ENCODE measurements at regions not wholly inside any gene's neighbourhood (a gene's known extent, or its start where the extent isn't known, plus 50 kb on each side); places are given as distances from the start of the nearest gene placed in this dataset.

DNA sequence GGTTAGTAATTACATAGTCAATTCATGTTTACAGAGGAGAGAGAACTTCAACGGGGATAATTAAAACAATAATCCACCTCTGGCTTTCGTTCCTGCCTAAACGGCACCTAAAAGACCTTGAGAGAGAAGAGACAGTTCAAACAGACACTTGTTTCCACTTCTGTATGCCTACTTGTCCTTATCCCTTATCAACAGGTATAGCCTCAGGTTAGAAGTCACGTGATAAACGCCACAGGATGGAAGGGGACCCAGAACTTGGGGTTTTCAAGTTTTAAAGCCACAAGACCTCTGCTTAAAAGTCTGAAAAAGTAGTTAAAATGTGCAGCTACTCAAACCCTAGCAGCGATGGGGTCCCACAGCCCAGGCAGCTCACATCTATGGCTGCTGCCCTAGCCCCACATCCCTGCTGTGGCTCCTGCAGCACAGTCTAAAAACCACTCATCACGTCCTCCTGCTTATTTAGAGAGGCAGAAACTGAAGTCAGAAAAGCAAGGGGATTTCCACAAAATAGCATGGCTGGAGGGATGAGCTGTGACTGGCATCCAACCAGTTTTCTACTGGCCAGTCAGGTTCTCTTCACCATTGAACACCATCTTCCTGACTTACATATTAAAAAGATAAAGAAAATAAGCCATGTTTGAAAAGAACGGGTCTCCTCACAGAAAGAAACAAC lies 51.2 kb upstream of the SEC16B start:
- no peak overlapping the region for H3K4me3 Mint-ChIP-seq
- H3K36me3 Mint-ChIP-seq: peaks cover 0 to 8% of the 10 kb centered on the region in 2 donors
- peaks cover 0 to 16% (median 9%) of the 10 kb centered on the region in 3 donors for H3K27me3 Mint-ChIP-seq
- H3K4me1 Mint-ChIP-seq: no peaks in the 10 kb centered on the region
- DNase-seq (no peak), ATAC-seq (ENCODE audit: low read depth in 2 of 2) (no peak)
- H3K9me3 Mint-ChIP-seq: peaks cover 3 to 21% (median 9%) of the 10 kb centered on the region in 7 donors
- H3K27ac Mint-ChIP-seq: no peak overlapping the region

DNA sequence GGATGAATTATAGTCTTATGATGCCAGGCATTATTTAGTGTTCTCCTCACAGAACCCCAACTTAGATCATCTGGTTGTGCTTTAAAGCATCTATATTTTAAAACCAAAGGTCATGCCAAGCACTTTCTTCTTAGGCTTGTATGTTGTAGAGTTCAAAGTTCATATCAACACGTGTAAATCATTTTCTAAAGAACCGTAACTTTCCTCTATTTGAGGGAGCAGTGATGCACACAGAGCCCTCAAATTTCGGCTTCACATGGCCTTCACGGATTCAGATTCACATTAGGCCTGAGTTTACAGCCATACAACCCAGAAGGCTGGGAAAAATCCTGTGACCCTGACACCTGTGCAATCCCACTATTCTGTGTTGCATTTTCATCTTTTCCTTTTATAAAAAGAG lies 52.1 kb upstream of the SEC16B start:
- Mint-ChIP-seq H3K4me1 (no peaks in the 10 kb centered on the region), H3K36me3 (peaks cover 0 to 8% of the 10 kb centered on the region in 2 donors), H3K4me3 (no peak overlapping the region), H3K27ac (no peak overlapping the region), H3K27me3 (peaks cover 0 to 16% (median 9%) of the 10 kb centered on the region in 3 donors), H3K9me3 (peaks cover 3 to 19% (median 9%) of the 10 kb centered on the region in 7 donors)
- DNase-seq (no peak), ATAC-seq (ENCODE audit: low read depth in 2 of 2) (no peak)

DNA sequence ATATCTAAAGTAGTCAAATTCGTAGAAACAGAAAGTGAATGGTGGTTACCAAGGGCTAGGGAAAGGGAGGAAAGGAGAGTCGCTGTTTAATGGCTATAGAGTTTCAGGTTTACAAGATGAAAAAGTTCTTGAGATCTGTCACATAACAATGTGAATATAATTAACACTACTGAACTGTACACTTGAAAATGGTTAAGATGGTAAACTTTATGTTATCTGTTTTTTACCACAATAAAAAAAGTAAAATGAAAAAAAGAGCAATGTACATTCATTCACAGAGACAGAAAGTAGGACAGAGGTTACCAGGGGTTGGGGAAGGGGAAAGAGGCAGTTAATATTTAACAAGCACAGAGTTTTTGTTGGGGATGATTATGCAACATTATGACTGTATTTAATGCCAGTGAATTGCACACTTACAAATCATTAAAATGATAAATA lies 53.3 kb upstream of the SEC16B start:
- peaks cover 0 to 7% (median 1%) of the 10 kb centered on the region in 7 donors for H3K9me3 Mint-ChIP-seq
- no peak for DNase-seq
- peaks cover 0 to 8% (median 0%) of the 10 kb centered on the region in 3 donors for H3K27me3 Mint-ChIP-seq
- no peaks in the 10 kb centered on the region for H3K36me3 Mint-ChIP-seq
- H3K4me3 Mint-ChIP-seq: no peak overlapping the region
- H3K4me1 Mint-ChIP-seq: no peaks in the 10 kb centered on the region
- no peak overlapping the region for H3K27ac Mint-ChIP-seq
- no peak for ATAC-seq (ENCODE audit: low read depth in 2 of 2)

DNA sequence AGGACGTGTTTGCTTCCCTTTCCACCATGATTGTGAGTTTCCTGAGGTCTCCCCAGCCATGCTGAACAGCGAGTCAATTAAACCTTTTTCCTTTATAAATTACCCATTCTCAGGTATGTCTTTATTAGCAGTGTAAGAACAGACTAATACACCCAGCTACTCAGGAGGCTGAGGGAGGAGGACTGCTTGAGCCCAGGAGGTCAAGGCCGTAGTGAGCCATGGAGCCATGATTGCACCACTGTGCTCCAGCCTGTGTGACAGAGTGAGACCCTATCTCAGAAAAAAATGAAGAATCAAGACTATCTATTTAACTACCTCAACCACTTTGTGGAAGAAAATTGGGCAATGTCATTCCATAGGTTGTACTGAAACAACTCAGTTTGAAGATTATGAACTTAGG lies 54.6 kb upstream of the SEC16B start:
- H3K27me3 Mint-ChIP-seq: peaks cover 0 to 8% (median 3%) of the 10 kb centered on the region in 3 donors
- peak overlapping the region in 1 of 6 donors; percentile 9 for H3K27ac Mint-ChIP-seq
- no peaks in the 10 kb centered on the region for H3K4me1 Mint-ChIP-seq
- DNase-seq: no peak
- ATAC-seq (ENCODE audit: low read depth in 2 of 2): no peak
- no peaks in the 10 kb centered on the region for H3K36me3 Mint-ChIP-seq
- H3K4me3 Mint-ChIP-seq: peak overlapping the region in 1 of 8 donors; percentile 25
- peaks cover 0 to 7% (median 1%) of the 10 kb centered on the region in 7 donors for H3K9me3 Mint-ChIP-seq

DNA sequence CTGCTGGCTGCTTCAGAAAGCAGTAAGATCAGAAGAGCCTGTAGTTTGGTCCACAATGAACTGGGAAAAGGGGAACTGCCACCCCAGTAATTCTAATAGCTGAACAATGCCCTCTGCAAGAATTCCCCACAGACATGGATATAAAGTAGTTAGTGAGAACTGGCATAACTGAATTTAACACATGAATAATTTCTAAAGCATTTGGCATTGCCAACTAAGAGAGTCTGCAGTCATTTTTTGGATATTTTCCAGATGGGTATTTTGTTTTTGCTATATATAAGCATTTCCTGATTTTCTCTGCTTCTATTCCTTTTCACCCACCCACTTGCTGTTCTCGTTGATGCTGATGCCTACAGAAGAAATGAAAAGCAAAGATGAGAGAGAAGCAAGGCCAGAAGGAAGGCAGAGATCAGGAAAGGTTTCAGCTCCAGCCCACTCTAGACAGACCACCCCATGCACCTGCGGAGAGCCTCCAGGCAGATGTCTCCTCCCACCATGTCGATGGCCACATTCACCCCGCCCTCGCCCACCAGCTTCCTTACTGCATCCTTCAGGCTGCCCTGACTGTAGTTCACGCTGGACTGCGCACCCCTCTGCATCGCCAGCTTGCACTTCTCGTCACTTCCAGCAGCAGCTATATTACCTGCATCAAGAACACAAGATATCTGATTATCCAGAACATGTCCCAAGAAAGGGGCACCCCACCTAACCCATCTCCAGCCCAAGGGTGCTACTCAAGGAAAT lies 55.9 kb upstream of the SEC16B start:
- ATAC-seq (ENCODE audit: low read depth in 2 of 2): no peak
- Mint-ChIP-seq H3K4me1 (no peaks in the 10 kb centered on the region), H3K27ac (no peak overlapping the region), H3K4me3 (no peak overlapping the region), H3K36me3 (no peaks in the 10 kb centered on the region), H3K27me3 (peaks cover 0 to 8% (median 5%) of the 10 kb centered on the region in 3 donors), H3K9me3 (peaks cover 0 to 7% (median 1%) of the 10 kb centered on the region in 7 donors)
- DNase-seq: no peak

DNA sequence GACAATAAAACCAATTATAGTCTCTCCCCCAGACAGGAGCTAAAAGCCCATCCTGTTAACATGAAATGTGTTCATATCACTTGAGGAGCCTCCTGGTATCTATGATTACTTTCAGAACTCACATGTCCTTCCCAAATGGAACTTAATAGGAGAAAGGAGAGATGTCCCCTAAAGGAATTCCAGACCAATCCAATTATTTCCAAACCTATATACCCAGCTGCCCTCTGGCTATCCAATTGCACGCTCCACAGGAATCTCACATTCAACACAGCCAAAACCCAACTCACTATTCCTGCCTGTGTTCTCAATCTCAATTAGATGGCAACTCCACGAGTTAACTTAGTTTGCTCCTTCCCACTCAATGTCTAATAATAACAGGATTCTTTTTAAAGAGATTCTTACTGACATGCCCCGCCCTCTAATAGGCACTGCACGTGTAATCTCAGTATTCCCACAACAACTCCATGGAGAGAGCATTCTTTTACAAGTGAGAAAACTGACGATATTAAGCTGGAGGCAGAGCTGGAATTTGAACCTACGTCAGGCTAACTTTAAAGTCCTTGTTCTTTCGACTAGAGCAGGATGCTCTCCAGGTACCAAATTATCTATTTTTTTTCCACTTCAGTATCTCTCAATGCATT lies 59.1 kb upstream of the SEC16B start:
- Mint-ChIP-seq H3K36me3 (no peaks in the 10 kb centered on the region), H3K4me3 (no peak overlapping the region), H3K9me3 (peaks cover 0 to 7% (median 0%) of the 10 kb centered on the region in 7 donors), H3K27ac (no peak overlapping the region), H3K4me1 (no peaks in the 10 kb centered on the region), H3K27me3 (peaks cover 0 to 8% (median 5%) of the 10 kb centered on the region in 3 donors)
- DNase-seq: no peak
- no peak for ATAC-seq (ENCODE audit: low read depth in 2 of 2)

DNA sequence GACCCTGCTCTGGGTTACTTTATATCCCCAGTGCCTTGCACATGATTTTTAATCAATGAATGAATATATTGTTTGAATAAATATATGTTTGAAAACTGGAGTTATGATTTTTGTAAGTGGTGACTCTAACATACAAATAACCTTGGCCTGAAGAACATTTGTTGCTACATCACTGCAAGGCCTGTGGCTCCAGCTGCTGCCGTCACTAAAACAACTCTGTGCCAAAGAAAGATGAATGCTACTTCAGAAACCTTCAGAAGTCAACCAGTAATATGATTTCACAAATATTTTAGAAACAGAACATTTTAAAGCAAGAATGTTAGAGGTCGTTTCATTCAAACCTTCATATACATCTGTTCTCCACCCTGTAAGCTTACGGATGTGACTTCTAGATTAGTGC lies 60.6 kb upstream of the SEC16B start:
- Mint-ChIP-seq H3K9me3 (peaks cover 0 to 7% (median 0%) of the 10 kb centered on the region in 7 donors), H3K4me1 (no peaks in the 10 kb centered on the region), H3K27ac (no peak overlapping the region), H3K27me3 (peaks cover 0 to 16% (median 14%) of the 10 kb centered on the region in 3 donors), H3K36me3 (no peaks in the 10 kb centered on the region), H3K4me3 (no peak overlapping the region)
- ATAC-seq (ENCODE audit: low read depth in 2 of 2) (no peak), DNase-seq (no peak)

DNA sequence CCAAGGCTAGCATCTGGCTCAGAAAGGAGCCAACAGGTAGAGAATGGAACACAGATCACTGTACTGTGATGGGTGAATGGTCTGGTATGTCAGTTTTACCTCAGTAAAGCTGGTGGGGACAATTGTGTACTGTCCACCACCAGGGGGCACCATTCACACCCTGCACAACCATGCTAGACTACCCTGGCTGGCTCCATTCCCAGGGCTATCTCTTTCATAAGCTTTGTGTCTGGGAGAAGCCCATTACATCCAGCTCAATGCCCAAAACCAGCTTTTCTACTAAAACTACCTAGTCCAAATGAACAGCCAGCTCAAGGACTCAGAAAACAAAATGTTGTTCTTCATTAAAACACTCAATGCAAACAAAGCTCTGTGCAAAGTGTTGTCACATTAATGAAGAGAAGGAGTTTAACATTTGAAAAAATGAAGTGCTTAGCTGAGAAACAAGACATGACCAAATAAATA lies 62.0 kb upstream of the RASAL2 start:
- ATAC-seq (ENCODE audit: low read depth in 2 of 2): peak in 1 of 2 donors; percentile 32
- Mint-ChIP-seq H3K4me3 (no peak overlapping the region), H3K27me3 (peaks cover 3 to 22% (median 18%) of the 10 kb centered on the region in 3 donors), H3K27ac (no peak overlapping the region), H3K9me3 (peaks cover 0 to 8% (median 2%) of the 10 kb centered on the region in 7 donors), H3K4me1 (no peaks in the 10 kb centered on the region), H3K36me3 (no peaks in the 10 kb centered on the region)
- peak; percentile 6 for DNase-seq

DNA sequence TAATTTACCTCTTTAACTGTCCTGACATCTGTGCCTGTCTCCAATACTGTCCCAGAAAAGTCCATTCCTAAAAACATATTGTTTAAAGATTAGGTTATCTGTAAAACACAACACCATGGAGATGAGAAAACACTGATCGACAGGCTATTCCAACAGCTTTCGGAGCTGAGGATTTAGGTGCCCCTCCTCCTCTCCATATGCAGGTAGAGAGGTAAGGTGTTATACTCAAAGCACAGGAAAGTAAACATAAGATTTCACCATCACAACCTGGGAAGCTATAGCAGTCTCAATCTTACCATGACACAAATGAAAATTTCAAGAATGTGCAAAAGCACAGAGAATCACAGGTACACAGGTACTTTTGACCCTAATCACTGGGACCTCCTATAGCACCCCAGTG lies 60.9 kb upstream of the RASAL2 start:
- Mint-ChIP-seq H3K4me1 (peaks cover 0 to 3% (median 0%) of the 10 kb centered on the region in 3 donors), H3K27me3 (peaks cover 11 to 27% (median 22%) of the 10 kb centered on the region in 3 donors), H3K9me3 (peaks cover 0 to 10% (median 5%) of the 10 kb centered on the region in 7 donors), H3K4me3 (no peak overlapping the region), H3K36me3 (no peaks in the 10 kb centered on the region), H3K27ac (no peak overlapping the region)
- DNase-seq: no peak
- ATAC-seq (ENCODE audit: low read depth in 2 of 2): no peak

DNA sequence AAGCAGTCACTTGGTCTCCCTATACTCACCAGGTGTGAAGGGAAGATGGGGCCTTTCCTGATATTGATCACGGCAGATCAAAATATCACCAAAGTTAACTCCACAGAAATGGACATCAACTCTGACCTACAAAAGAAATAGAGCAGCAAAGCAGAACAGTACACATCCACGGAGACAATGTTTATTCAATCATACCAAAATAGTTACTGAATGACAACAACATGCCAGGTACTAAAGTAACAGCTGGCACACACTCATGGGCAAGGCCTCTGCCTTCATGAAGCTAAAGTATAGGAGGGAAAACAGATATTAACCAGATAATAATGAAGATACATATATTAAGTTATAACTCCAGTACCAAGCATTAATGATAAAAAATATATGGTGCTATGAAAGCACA lies 59.2 kb upstream of the RASAL2 start:
- H3K9me3 Mint-ChIP-seq: peaks cover 0 to 15% (median 5%) of the 10 kb centered on the region in 7 donors

DNA sequence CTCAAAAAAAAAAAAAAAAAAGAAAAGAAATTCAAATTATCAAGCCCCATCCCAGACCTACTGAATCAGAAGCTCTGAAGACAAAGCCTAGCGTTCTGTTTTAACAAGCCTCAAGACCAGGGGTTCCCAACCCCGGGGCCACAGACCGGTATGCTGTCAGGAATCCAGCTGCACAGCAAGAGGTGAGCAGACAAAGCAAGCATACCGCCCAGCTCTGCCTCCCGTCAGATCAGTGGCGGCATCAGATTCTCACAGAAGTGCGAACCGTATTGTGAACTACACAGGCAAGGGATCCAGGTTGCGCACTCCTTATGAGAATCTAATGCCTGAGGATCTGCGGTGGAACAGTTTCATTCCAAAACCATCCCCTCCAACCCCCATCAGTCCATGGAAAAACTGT lies 57.8 kb upstream of the RASAL2 start:
- DNase-seq (no peak), ATAC-seq (ENCODE audit: low read depth in 2 of 2) (no peak)
- peaks cover 26 to 44% (median 27%) of the 10 kb centered on the region in 3 donors for H3K27me3 Mint-ChIP-seq
- H3K9me3 Mint-ChIP-seq: peaks cover 1 to 19% (median 7%) of the 10 kb centered on the region in 7 donors
- H3K36me3 Mint-ChIP-seq: peaks cover 0 to 4% of the 10 kb centered on the region in 2 donors
- H3K27ac Mint-ChIP-seq: no peak overlapping the region
- no peak overlapping the region for H3K4me3 Mint-ChIP-seq
- peaks cover 0 to 3% (median 0%) of the 10 kb centered on the region in 3 donors for H3K4me1 Mint-ChIP-seq

More for the DNA sequence above, 59.2 kb upstream of the RASAL2 start:
- no peak overlapping the region for H3K4me3 Mint-ChIP-seq
- no peak overlapping the region for H3K27ac Mint-ChIP-seq
- no peaks in the 10 kb centered on the region for H3K36me3 Mint-ChIP-seq
- no peak for ATAC-seq (ENCODE audit: low read depth in 2 of 2)
- H3K4me1 Mint-ChIP-seq: peaks cover 0 to 3% (median 0%) of the 10 kb centered on the region in 3 donors
- DNase-seq: no peak
- peaks cover 15 to 30% (median 22%) of the 10 kb centered on the region in 3 donors for H3K27me3 Mint-ChIP-seq

DNA sequence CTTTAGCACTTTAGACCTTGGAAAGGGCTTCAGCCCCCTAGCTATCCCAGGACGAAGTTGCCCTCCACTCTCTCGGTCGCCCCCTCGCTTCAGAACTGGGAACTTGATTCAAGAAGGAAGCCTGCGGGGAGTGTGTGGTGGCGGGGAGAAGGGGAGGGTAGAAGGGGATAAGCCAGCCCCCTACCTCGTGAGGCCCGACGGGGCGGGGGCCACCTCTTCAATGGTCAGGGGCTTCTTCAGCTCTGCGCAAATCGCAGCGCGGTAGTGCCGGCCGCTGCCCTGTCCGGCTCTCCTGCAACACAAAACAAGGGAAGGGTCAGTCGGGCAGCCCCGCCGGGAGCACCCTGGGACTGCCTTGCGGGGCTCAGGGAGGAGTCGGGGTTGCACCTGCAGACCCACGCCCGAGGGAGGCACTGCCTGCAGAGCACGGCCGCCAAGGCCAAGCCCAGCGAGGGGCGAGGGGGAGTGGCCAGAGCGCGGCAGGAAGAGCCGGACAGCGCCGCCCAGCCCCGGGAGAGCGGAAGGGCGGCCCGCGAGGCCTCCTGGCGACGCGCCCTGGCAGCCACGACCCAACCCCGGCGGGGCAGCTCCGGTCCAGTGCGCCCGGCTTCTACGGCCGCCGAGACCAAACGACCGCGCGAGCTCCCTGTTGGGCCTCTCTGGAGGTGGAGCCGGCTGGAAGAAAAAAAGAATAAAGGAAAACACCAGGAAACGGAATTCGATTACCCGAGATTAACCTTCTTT lies 56.2 kb upstream of the RASAL2 start:
- Mint-ChIP-seq H3K4me3 (peak overlapping the region in 1 of 8 donors; percentile 48), H3K4me1 (peaks cover 0 to 3% (median 0%) of the 10 kb centered on the region in 3 donors), H3K9me3 (peaks cover 5 to 25% (median 12%) of the 10 kb centered on the region in 7 donors), H3K27ac (no peak overlapping the region), H3K27me3 (peaks cover 34 to 47% (median 34%) of the 10 kb centered on the region in 3 donors), H3K36me3 (peaks cover 0 to 10% of the 10 kb centered on the region in 2 donors)
- DNase-seq (no peak), ATAC-seq (ENCODE audit: low read depth in 2 of 2) (no peak)

DNA sequence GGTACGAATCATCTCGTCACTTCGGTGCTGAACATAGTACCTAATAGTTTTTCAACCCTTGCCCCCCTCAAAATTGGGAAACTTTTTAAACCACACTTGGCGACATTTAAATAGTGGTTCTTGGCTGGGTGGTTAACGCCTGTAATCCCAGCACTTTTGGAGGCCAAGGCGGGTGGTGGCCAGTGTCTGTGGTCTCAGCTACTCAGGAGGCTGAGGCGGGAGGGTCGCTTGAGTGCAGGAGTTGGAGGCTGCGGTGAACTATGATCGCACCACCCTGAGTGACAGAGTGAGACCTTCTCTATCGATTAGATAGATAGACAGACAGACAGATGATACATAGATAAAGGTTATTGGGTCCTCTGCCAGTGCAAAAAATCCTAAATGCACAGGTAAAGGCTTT lies 55.5 kb upstream of the RASAL2 start:
- H3K27ac Mint-ChIP-seq: no peak overlapping the region

More for the DNA sequence above, 55.5 kb upstream of the RASAL2 start:
- Mint-ChIP-seq H3K4me3 (no peak overlapping the region), H3K27me3 (peaks cover 34 to 47% (median 34%) of the 10 kb centered on the region in 3 donors), H3K4me1 (peaks cover 0 to 3% (median 0%) of the 10 kb centered on the region in 3 donors), H3K36me3 (peaks cover 0 to 10% of the 10 kb centered on the region in 2 donors), H3K9me3 (peaks cover 5 to 25% (median 12%) of the 10 kb centered on the region in 7 donors)
- ATAC-seq (ENCODE audit: low read depth in 2 of 2): no peak
- DNase-seq: no peak
